ENCODE measurements at regions not wholly inside any gene's neighbourhood (a gene's known extent, or its start where the extent isn't known, plus 50 kb on each side); places are given as distances from the start of the nearest gene placed in this dataset.

GRCh38 chr3:88657459-88657858 lies 450.0 kb upstream of the EPHA3 start:
- TF ChIP-seq MAZ (IDR thresholded peaks at IDR 0.05; ENCODE audit: borderline replicate concordance, low read depth, low read length) (no peak), CHD2 (IDR thresholded peaks at IDR 0.05; ENCODE audit: low read length, partially characterized antibody) (no peak), KDM1A (IDR thresholded peaks at IDR 0.05; ENCODE audit: low read depth) (no peak), ZFP36 (IDR thresholded peaks at IDR 0.05; ENCODE audit: borderline replicate concordance, partially characterized antibody) (no peak), CTCF (IDR thresholded peaks at IDR 0.05) (no peak), JUN (IDR thresholded peaks at IDR 0.05) (no peak), BHLHE40 (IDR thresholded peaks at IDR 0.05; ENCODE audit: low read depth, low read length) (no peak), GATA3 (IDR thresholded peaks at IDR 0.05; ENCODE audit: borderline replicate concordance) (no peak)
